Omental fat pad (tissue), 3 donors: ENCODE measurements at regions not wholly inside any gene's neighbourhood (a gene's known extent, or its start where the extent isn't known, plus 50 kb on each side); places are given as distances from the start of the nearest gene placed in this dataset.

ENCODE experiments used
- ATAC-seq: fragments of 150-250 bp; one replicate; pipeline ENCODE4 v1.9.1; 2016; ENCODE audit warnings: mild to moderate bottlenecking, moderate library complexity; ENCODE audit not compliant: low FRiP score
- DNase-seq: peaks from one replicate; pipeline ENCODE4 v3.0.0-alpha.2; 2019; ENCODE audit warnings: low spot score
- CTCF ChIP-seq, 3 donors: fragments of 450-650 bp; IDR thresholded peaks; one replicate each; pipeline ENCODE4 v1.5.1; 2016 to 2017; ENCODE audit warnings: antibody characterized with exemption in 3 of 3, mild to moderate bottlenecking in 3 of 3, moderate library complexity in 2 of 3

DNA sequence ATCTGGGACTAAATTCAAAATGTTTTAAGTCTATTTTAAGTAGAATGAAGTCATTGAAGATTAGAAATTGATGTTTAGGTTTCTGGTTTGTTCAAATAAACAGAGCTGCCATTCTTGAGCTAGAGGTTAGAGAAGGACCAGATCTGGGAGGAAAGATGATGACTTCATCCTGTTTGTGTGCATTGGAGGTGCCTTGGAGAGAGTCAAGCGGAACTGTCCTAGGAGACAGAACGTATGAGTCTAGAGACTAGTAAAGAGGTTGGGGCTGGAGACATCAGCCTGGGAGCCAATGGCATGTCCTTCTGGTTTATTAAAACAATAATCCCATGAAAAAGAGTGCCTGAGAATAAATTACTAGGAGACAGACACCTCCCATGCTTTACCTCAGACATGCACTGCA is 303.4 kb downstream of the KBTBD8 start:
- TF ChIP-seq CTCF (IDR thresholded peaks at IDR 0.05): no peak
- DNase-seq (no peak), ATAC-seq (no peak)

GRCh38 chr3:67302489-67302888 is 304.4 kb downstream of the KBTBD8 start:
- TF ChIP-seq CTCF (IDR thresholded peaks at IDR 0.05): no peak

GRCh38 chr3:67305160-67305559 is 307.1 kb downstream of the KBTBD8 start:
- ATAC-seq (no peak), DNase-seq (no peak)
- no peak for TF ChIP-seq CTCF (IDR thresholded peaks at IDR 0.05)

More at GRCh38 chr3:67302489-67302888, 304.4 kb downstream of the KBTBD8 start:
- ATAC-seq: no peak
- no peak for DNase-seq

DNA sequence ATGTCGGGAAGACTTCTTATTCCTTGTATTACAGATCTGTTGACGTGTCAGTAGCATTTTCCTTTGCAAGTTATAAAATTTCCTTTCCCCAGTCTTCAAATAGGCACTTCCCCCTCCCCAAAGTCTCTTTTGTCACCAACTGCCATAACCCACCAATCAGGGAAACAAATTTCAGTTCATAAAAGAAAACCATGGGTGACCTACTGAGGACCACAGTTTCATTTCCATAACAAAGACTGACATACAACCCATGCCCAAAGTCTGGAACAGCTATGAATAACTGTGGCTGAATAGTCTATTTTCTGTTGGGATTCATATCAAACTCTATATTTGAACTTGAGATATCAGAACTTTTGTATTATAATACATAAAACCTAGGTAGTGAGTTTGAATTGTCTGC is 307.8 kb downstream of the KBTBD8 start:
- no peak for TF ChIP-seq CTCF (IDR thresholded peaks at IDR 0.05)
- ATAC-seq (no peak), DNase-seq (no peak)

GRCh38 chr3:67311440-67311839 is 313.3 kb downstream of the KBTBD8 start:
- no peak for ATAC-seq

GRCh38 chr3:67312155-67312554 is 314.0 kb downstream of the KBTBD8 start:
- TF ChIP-seq CTCF (IDR thresholded peaks at IDR 0.05): no peak
- ATAC-seq: no peak
- DNase-seq: no peak

More at GRCh38 chr3:67311440-67311839, 313.3 kb downstream of the KBTBD8 start:
- no peak for DNase-seq
- no peak for TF ChIP-seq CTCF (IDR thresholded peaks at IDR 0.05)

GRCh38 chr3:67318162-67318561 is 320.1 kb downstream of the KBTBD8 start:
- no peak for TF ChIP-seq CTCF (IDR thresholded peaks at IDR 0.05)
- DNase-seq (no peak), ATAC-seq (no peak)
